ENCODE measurements at regions not wholly inside any gene's neighbourhood (a gene's known extent, or its start where the extent isn't known, plus 50 kb on each side); places are given as distances from the start of the nearest gene placed in this dataset.

GRCh38 chr2:134145519-134145918 lies 108.4 kb upstream of the MGAT5 start:
- TF ChIP-seq CTCF (IDR thresholded peaks at IDR 0.05): no peak

GRCh38 chr2:134146161-134146560 lies 107.7 kb upstream of the MGAT5 start:
- TF ChIP-seq CTCF (IDR thresholded peaks at IDR 0.05): no peak

GRCh38 chr2:134146620-134147019 lies 107.3 kb upstream of the MGAT5 start:
- TF ChIP-seq CTCF (IDR thresholded peaks at IDR 0.05): no peak

GRCh38 chr2:134148172-134148571 lies 105.7 kb upstream of the MGAT5 start:
- TF ChIP-seq CTCF (IDR thresholded peaks at IDR 0.05): no peak

- no peak for TF ChIP-seq CTCF (IDR thresholded peaks at IDR 0.05)
Observed at GRCh38 chr2:134148843-134149472, 104.9 kb upstream of the MGAT5 start.

- no peak for TF ChIP-seq CTCF (IDR thresholded peaks at IDR 0.05)
Observed at GRCh38 chr2:134149904-134150303, 104.0 kb upstream of the MGAT5 start.

GRCh38 chr2:134150760-134151159 lies 103.1 kb upstream of the MGAT5 start:
- TF ChIP-seq CTCF (IDR thresholded peaks at IDR 0.05): no peak
